ENCODE measurements at regions not wholly inside any gene's neighbourhood (a gene's known extent, or its start where the extent isn't known, plus 50 kb on each side); places are given as distances from the start of the nearest gene placed in this dataset.

DNA sequence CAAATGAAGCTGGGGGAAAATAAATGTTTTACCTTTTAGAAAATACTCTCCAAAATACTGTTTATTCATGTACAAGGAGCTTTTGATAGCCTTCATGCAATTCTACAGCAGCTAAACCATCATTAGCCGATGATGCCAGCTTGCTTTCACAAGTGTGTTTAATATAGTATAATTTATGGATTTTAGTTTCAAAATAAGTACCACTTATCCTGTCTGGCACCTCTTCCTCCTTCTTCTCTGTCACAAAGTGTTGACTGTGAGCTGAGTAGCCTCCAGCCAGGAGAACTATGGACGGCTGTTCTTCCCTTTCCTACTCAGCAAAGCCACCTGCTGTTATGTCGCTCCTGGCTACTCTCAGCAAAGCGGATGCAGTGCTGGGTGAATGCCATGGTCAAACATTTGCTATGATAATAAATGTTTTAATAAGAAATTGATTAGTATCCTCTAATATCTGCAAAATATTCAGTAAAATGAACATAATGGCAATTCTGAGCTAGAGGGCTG, 238.2 kb downstream of the LIG4 start:
- FAIRE-seq (no peak), DNase-seq (ENCODE audit: low read depth, low spot score) (no peak)
- no peak overlapping the region for H3K4me3 ChIP-seq (replicated peaks in 1 of 3; ENCODE audit: insufficient read depth in 1 of 3, low read depth in 1 of 3, low read length in 3 of 3)
- TF ChIP-seq, protein P1, sequence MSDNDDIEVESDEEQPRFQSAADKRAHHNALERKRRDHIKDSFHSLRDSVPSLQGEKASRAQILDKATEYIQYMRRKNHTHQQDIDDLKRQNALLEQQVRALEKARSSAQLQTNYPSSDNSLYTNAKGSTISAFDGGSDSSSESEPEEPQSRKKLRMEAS (IDR thresholded peaks at IDR 0.05; ENCODE audit: insufficient read depth, insufficient read length) = no peak
- TF ChIP-seq GATA2 (IDR thresholded peaks at IDR 0.05; ENCODE audit: insufficient read depth, insufficient read length, low read depth, low read length) (no peak), POLR2A (IDR thresholded peaks at IDR 0.05; ENCODE audit: low read depth, low read length) (no peak), MYC (IDR thresholded peaks at IDR 0.05; ENCODE audit: low read depth, low read length) (no peak), FOS (IDR thresholded peaks at IDR 0.05; ENCODE audit: borderline replicate concordance, insufficient read depth, low read length) (no peak), POLR2AphosphoS5 (IDR thresholded peaks at IDR 0.05; ENCODE audit: insufficient read depth, low read depth, low read length) (no peak), EZH2 (IDR thresholded peaks at IDR 0.05; ENCODE audit: borderline replicate concordance, low read depth, low read length, severe bottlenecking) (no peak), JUN (IDR thresholded peaks at IDR 0.05; ENCODE audit: borderline replicate concordance, insufficient read depth, insufficient read length, low read depth) (no peak)
- TF ChIP-seq, protein P2, sequence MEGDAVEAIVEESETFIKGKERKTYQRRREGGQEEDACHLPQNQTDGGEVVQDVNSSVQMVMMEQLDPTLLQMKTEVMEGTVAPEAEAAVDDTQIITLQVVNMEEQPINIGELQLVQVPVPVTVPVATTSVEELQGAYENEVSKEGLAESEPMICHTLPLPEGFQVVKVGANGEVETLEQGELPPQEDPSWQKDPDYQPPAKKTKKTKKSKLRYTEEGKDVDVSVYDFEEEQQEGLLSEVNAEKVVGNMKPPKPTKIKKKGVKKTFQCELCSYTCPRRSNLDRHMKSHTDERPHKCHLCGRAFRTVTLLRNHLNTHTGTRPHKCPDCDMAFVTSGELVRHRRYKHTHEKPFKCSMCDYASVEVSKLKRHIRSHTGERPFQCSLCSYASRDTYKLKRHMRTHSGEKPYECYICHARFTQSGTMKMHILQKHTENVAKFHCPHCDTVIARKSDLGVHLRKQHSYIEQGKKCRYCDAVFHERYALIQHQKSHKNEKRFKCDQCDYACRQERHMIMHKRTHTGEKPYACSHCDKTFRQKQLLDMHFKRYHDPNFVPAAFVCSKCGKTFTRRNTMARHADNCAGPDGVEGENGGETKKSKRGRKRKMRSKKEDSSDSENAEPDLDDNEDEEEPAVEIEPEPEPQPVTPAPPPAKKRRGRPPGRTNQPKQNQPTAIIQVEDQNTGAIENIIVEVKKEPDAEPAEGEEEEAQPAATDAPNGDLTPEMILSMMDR (IDR thresholded peaks at IDR 0.05; ENCODE audit: extremely low read depth in 1 of 2, insufficient read depth in 1 of 2, low read depth in 1 of 2, low read length in 2 of 2) = no peak
- intact Hi-C loops (cut with micrococcal nuclease) = no loop called here
- no peaks in the 10 kb centered on the region for H3K79me2 ChIP-seq (ENCODE audit: control insufficient read depth, insufficient read depth, low read length)
- dilution Hi-C loops (cut with MboI; ENCODE audit: extremely low pct_ligation_motif_present, low sequenced_read_pairs) = no loop called here
- no peaks in the 10 kb centered on the region for H3K4me1 ChIP-seq (ENCODE audit: control insufficient read depth, extremely low read depth, insufficient read depth, low read length)
- H4K20me1 ChIP-seq (replicated peaks; ENCODE audit: control insufficient read depth, extremely low read depth, insufficient read depth, low read length) = no peaks in the 10 kb centered on the region
- H3K27me3 ChIP-seq (ENCODE audit: control insufficient read depth in 2 of 2, insufficient read depth in 2 of 2, low read length in 2 of 2) = no peaks in the 10 kb centered on the region
- ChIA-PET CTCF (no interaction called here), POLR2A (no interaction called here)
- no TSS peak for BruUV-seq (replicated peaks)
- no peak overlapping the region for H3K27ac ChIP-seq (ENCODE audit: insufficient read depth, low read depth, low read length)
- no peak overlapping the region for H3K4me2 ChIP-seq (ENCODE audit: insufficient read depth, low read length)
- H3K9me1 ChIP-seq (replicated peaks; ENCODE audit: control insufficient read depth, extremely low read depth, insufficient read depth, low read length) = no peaks in the 10 kb centered on the region
- H3K36me3 ChIP-seq (ENCODE audit: control insufficient read depth in 2 of 2, extremely low read depth in 1 of 2, insufficient read depth in 2 of 2, low read length in 2 of 2) = no peaks in the 10 kb centered on the region
- no peaks in the 10 kb centered on the region for H3K9me3 ChIP-seq (replicated peaks; ENCODE audit: control insufficient read depth, insufficient read depth, low read length)
- H2AFZ ChIP-seq (ENCODE audit: low read depth, low read length) = no peak overlapping the region
- no peak overlapping the region for H3K9ac ChIP-seq (replicated peaks; ENCODE audit: extremely low read depth, insufficient read depth, low read length)
